Endothelial cell of umbilical vein (primary cell): ENCODE measurements at regions not wholly inside any gene's neighbourhood (a gene's known extent, or its start where the extent isn't known, plus 50 kb on each side); places are given as distances from the start of the nearest gene placed in this dataset.

Experiments used
- FOS ChIP-seq: IDR thresholded peaks from 2 replicates; pipeline ENCODE4 v1.6.1; 2011; ENCODE audit warnings: mild to moderate bottlenecking, low read length, moderate library complexity, borderline replicate concordance; ENCODE audit not compliant: insufficient read depth
- JUN ChIP-seq: IDR thresholded peaks from 2 replicates; pipeline ENCODE4 v1.6.1; 2011; ENCODE audit warnings: borderline replicate concordance, low read depth; ENCODE audit not compliant: insufficient read length, insufficient read depth
- MAX ChIP-seq: IDR thresholded peaks from 2 replicates; pipeline ENCODE4 v1.6.1; 2011; ENCODE audit not compliant: insufficient read depth, insufficient read length
- MYC ChIP-seq: IDR thresholded peaks from one replicate; pipeline ENCODE4 v1.6.1; 2011; ENCODE audit warnings: mild to moderate bottlenecking, low read depth, low read length
- POLR2A ChIP-seq: IDR thresholded peaks from 2 replicates; pipeline ENCODE4 v1.6.1; 2012; ENCODE audit warnings: low read depth, mild to moderate bottlenecking, control low read depth, low read length
- POLR2AphosphoS5 ChIP-seq: IDR thresholded peaks from 2 replicates; pipeline ENCODE4 v1.6.1; 2012; ENCODE audit warnings: low read depth, mild to moderate bottlenecking, control low read depth, low read length, moderate library complexity; ENCODE audit not compliant: insufficient read depth
- TF ChIP-seq, protein P1 (sequence below), 2 donors: IDR thresholded peaks; 1 replicate in 1 of 2; 2 replicates in 1 of 2; pipeline ENCODE4 v1.5.1; 2011; ENCODE audit warnings: low read length in 2 of 2, mild to moderate bottlenecking in 2 of 2, moderate library complexity in 2 of 2, control low read depth in 1 of 2, inconsistent platforms in 1 of 2, low read depth in 1 of 2; ENCODE audit not compliant: insufficient read depth in 1 of 2; ENCODE audit errors: extremely low read depth in 1 of 2

DNA sequence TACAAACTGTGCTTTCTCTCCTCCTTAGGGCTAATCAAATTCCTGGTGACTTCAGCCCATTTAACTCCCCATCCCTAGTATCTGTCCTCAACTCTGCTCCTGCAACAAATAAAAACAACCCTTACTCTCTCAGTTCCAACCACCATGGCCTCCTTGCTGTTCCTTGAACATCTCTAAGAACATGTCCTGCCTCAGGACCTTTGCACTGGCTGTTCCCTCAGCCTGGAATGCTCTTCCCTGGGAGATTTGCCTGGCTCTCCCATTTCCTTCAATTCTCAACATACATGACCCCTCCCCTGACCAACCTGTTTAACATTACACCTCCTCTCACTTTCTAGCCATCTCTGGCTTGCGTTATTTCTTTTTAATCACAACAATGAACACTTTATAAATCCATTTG is 170.5 kb downstream of the PTPN11 start:
- TF ChIP-seq, protein P1, sequence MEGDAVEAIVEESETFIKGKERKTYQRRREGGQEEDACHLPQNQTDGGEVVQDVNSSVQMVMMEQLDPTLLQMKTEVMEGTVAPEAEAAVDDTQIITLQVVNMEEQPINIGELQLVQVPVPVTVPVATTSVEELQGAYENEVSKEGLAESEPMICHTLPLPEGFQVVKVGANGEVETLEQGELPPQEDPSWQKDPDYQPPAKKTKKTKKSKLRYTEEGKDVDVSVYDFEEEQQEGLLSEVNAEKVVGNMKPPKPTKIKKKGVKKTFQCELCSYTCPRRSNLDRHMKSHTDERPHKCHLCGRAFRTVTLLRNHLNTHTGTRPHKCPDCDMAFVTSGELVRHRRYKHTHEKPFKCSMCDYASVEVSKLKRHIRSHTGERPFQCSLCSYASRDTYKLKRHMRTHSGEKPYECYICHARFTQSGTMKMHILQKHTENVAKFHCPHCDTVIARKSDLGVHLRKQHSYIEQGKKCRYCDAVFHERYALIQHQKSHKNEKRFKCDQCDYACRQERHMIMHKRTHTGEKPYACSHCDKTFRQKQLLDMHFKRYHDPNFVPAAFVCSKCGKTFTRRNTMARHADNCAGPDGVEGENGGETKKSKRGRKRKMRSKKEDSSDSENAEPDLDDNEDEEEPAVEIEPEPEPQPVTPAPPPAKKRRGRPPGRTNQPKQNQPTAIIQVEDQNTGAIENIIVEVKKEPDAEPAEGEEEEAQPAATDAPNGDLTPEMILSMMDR (IDR thresholded peaks at IDR 0.05; ENCODE audit: extremely low read depth in 1 of 2, insufficient read depth in 1 of 2, low read depth in 1 of 2, low read length in 2 of 2), result no peak
- TF ChIP-seq POLR2AphosphoS5 (no peak), POLR2A (no peak), MAX (no peak), FOS (no peak), JUN (no peak), MYC (no peak)
